ENCODE measurements at regions not wholly inside any gene's neighbourhood (a gene's known extent, or its start where the extent isn't known, plus 50 kb on each side); places are given as distances from the start of the nearest gene placed in this dataset.

DNA sequence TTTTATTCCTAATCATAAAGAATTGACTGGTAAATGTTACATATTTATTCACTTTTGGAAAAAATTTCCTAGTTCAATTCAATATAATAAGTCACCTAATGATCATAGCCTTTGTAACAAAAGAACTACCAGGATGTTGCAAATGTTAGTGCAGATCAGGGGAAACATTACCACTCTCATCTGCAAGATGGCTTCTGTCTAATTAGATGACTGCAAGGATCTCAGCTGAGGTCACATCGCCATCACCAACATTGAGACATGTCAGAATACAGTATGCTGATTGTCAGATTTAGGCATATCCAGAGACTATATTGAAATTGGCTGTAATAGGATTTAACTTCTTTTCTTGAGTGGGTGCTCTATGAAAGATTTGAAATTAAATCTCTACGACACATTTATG, 431.4 kb upstream of the AGTR1 start:
- intact Hi-C loops (cut with micrococcal nuclease), result no loop called here
- DNase-seq (no peak), ATAC-seq (no peak)

DNA sequence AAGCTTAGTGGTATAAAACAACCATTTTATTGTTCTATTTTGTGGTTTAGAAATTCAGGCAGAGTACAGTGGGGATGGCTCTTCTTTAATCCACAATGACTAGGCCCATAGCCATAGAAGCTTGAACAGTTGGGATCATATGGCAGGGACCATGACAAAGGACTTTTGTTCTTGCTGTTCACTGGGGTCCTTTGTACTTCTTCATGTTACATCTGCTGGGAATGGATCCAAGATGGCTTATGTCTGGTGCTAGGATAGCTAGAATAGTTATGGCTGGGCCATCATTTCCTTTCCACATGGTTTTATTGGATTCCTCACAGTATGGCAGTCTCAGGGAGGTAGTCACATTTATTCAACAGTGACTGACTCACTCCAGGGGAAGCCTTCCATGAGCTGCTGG, 427.9 kb upstream of the AGTR1 start:
- ATAC-seq (no peak), DNase-seq (no peak)
- intact Hi-C loops (cut with micrococcal nuclease), result no loop called here

GRCh38 chr3:148280623-148281242, 417.0 kb upstream of the AGTR1 start:
- intact Hi-C loops (cut with micrococcal nuclease), result no loop called here
- DNase-seq, result no peak

GRCh38 chr3:148289159-148289558, 408.5 kb upstream of the AGTR1 start:
- intact Hi-C loops (cut with micrococcal nuclease), result no loop called here
- ATAC-seq (no peak), DNase-seq (no peak)

More at GRCh38 chr3:148280623-148281242, 417.0 kb upstream of the AGTR1 start:
- no peak for ATAC-seq

GRCh38 chr3:148297013-148297412, 400.7 kb upstream of the AGTR1 start:
- ATAC-seq, result no peak
- intact Hi-C loops (cut with micrococcal nuclease), result no loop called here
- DNase-seq, result no peak

- DNase-seq (no peak), ATAC-seq (no peak)
- intact Hi-C loops (cut with micrococcal nuclease), result no loop called here
These were observed 390.3 kb upstream of the AGTR1 start for GRCh38 chr3:148307443-148307843.

GRCh38 chr3:148309390-148310035, 388.2 kb upstream of the AGTR1 start:
- ATAC-seq (no peak), DNase-seq (no peak)
- intact Hi-C loops (cut with micrococcal nuclease), result no loop called here

- no peak for ATAC-seq
- intact Hi-C loops (cut with micrococcal nuclease), result no loop called here
- DNase-seq, result no peak
These were observed 381.9 kb upstream of the AGTR1 start for GRCh38 chr3:148315756-148316155.

DNA sequence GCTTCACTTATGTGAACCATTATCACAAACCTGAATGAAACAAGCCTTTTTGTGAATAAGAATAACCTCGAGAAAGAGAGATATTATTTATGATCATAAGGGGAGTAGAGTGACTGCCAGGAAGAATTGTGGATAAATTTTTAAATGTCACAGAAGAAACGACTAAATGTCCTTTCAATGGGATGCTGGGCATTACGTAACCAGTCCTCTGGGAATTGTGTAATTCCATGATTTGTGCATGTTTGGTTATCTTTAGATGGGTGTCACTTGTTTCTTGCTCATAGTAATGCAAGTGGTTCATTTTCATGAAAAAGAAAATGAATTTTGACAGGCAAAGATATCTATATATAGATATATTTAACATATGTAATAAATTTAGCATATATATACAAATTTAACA, 379.5 kb upstream of the AGTR1 start:
- no peak for ATAC-seq
- intact Hi-C loops (cut with micrococcal nuclease), result no loop called here
- no peak for DNase-seq

DNA sequence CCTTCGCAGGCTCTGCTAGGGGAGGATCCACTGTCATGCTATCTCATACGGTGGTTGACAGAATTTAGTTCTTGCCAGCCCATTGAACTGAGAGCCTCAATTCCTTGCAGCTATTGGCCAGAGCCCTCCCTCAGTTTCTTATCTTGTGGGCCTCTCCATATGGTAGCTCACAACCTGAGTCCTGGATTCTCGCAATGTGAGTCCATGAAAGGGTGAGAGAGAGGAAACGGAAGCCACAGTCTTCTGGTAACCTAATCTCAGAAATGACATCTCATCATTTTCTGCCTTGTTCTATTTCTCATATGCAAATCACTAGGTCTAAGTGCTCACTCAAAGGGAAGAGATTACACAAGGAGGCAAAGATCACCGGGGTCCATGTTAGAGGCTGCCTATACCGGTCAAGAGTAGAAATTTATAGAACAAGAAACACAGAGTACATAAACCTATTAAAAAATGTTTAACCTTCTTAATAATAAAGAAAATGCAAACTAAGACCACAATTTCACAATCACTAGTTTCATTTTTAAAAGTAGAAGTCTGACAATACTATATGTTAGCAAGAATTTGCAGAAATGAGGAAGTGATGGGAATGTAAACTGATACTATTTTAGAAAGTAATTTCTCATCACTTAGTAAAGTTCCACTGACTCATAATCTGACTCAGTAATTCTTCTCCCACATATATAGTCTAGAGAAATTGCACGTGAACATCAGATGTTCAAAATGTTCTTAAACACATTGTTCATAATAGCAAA, 378.4 kb upstream of the AGTR1 start:
- ATAC-seq (no peak), DNase-seq (no peak)
- intact Hi-C loops (cut with micrococcal nuclease), result no loop called here

DNA sequence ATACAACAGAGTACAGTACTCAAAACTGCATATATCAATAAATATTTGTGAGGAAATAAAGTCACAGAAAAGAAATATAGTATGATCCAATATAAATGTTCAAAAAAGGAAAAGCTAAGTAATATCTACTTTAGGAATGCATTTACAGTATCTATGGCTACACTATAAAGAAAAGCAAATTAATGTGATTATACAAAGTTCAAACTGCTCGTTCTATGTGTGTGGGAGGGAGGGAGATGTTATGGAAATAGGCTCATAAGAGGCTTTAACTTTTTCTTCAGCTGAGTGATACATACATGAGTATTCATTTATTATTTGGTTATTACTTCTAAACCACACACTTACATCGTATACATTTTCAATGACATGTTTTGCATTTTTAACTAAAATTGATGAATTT, 377.7 kb upstream of the AGTR1 start:
- no peak for ATAC-seq
- intact Hi-C loops (cut with micrococcal nuclease), result no loop called here
- no peak for DNase-seq

DNA sequence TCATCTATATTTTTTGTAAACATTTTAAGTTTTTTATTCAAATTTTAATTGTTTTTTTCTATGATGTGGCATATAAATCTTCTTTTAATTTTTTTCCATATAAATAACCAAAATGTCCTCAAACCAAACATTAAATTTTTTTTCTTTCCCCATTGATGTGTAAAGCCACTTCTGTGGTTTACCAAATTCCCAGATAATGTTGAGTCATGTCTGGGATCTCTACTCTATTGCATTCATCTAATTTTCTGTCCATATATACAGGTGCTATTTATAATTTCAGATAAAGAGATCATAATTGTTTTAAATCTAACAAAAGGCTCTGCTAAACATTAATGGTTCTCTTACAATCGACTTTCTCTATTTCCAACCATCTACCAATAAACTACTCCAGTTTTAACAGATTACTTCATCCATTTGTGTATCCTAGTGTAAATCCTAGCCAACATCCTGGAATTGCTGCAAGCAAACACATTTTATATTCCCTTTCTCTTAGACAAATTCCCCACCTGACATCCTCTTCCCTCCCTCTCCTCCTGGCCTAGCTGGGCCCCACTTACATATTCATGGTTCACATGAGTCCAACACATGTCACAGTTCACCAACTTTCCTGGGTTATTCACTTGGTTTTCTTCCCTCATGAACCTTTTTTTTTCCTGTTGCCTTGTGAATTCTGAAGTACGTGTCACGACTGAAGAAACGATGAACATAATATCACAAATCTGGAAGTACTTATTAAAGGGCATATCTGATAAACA, 368.0 kb upstream of the AGTR1 start:
- ATAC-seq (no peak), DNase-seq (no peak)
- intact Hi-C loops (cut with micrococcal nuclease), result no loop called here

- no peak for DNase-seq
- intact Hi-C loops (cut with micrococcal nuclease), result no loop called here
- ATAC-seq, result no peak
These were observed 367.2 kb upstream of the AGTR1 start for GRCh38 chr3:148330542-148330941.

DNA sequence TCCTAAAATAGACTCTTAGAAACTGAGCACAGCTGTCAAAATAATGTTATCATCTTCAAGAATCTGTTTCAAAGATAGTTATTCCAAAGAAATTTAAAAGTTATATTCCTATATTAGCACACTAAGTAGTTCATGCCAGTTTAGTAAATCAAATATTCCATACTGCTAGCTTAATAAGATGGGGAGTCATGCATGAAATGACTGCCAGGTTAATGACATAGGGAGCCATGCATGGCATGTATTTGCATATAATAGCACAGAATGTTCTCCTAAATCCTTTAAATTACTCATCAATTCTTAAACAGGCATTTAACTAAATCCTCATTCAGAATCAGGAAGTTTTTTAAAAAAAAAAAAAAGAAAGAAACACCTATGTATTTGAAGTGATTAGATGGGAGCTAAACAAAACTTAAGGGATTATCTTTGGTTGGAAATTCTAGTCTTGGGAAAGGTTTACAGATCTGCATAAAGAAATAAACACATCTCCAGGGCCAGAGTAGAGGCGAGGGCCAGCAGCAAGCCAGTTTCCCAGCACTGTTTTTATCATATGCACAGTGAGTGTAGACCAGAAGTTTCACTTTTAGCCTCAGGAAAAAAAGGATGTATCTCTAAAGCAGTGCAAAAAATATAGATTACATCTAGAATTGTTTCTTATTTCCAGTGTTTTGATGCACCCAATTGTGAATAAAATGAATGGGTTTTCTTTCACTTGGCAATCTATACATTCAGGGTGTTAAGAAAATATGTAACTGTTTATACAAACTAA, 366.4 kb upstream of the AGTR1 start:
- DNase-seq, result no peak
- intact Hi-C loops (cut with micrococcal nuclease), result no loop called here
- no peak for ATAC-seq

DNA sequence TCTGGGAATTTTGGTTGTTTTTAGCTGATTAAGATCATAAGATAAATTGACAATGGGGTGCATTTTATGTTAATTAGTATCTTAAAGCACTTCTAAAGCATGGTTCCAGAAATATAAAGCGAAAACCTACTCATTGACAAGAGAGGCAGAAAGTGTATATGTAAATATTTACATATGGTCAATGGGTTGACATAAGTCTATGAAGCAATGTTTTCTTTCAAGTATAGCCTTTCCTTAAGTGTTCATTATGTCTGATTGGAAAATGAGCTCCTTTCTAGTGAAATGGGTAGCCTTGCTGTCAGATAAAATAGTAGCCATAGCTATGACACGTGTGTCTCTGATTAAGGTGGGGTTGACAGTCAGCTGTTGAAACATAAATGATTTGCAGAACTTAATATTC, 365.2 kb upstream of the AGTR1 start:
- DNase-seq, result no peak
- ATAC-seq, result no peak
- intact Hi-C loops (cut with micrococcal nuclease), result no loop called here

DNA sequence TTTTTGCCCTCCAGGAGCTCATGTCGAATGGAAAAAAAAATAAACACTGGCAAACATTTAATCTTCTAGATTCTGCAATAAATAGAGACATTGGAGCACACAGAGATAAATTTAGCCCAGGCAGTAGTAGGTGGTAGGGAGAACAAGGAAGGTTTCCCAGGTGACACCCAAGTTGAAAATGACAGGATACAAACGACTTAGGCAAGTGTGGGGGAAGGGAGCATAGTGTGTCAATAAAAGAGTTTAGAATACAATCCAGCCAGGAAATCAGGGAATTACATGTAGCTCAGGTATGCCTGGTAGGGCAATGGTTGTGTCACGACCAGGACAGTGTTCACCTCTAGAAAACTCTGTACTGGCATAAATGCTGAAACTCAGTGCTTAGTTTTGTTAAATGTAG, 364.6 kb upstream of the AGTR1 start:
- intact Hi-C loops (cut with micrococcal nuclease), result no loop called here
- ATAC-seq (no peak), DNase-seq (no peak)

GRCh38 chr3:148335612-148336011, 362.1 kb upstream of the AGTR1 start:
- intact Hi-C loops (cut with micrococcal nuclease), result no loop called here
- ATAC-seq, result no peak

DNA sequence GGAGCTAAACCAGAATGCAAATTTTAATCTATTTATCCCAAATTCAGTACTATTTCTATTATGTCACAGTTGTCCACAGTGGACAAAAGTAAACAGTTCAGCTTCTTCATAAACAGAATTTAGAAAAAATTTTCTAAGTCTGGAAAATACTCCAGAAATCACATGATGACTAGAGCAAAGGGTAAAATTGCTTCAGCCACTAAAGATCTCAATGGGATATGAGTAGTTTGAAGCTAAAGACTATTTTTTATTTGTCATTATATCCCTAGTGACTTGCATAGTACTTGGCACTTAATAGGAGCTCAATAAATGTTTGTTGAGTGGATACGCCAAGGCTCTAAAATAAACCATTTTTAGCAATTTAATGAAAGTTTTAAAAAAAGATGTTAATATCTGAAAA, 354.3 kb upstream of the AGTR1 start:
- intact Hi-C loops (cut with micrococcal nuclease), result no loop called here
- ATAC-seq, result no peak

More at GRCh38 chr3:148335612-148336011, 362.1 kb upstream of the AGTR1 start:
- DNase-seq, result no peak

GRCh38 chr3:148344521-148344920, 353.2 kb upstream of the AGTR1 start:
- intact Hi-C loops (cut with micrococcal nuclease), result no loop called here
- no peak for ATAC-seq
- DNase-seq, result no peak

More for the DNA sequence above, 354.3 kb upstream of the AGTR1 start:
- no peak for DNase-seq
